ENCODE measurements at regions not wholly inside any gene's neighbourhood (a gene's known extent, or its start where the extent isn't known, plus 50 kb on each side); places are given as distances from the start of the nearest gene placed in this dataset.

DNA sequence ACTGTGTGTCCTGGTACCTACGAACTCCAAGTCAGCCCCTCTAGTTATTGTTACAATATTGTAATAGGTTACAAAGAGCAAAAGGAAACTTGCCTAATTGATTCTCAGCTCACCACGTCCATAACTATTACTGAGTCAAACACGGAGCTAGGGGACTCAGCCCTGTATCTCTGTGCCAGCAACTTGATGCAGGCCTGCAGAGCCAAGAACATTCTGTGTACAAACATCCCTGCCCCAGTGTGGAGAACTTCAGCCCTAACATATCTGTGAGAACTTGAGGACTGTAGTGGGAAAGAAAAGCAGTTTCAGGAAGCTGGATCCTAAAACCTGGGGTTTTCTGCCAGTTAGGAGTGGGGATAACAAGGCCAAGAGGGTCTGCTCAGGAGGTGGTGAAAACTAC, 114.9 kb upstream of the PRSS58 start:
- H3K4me3 ChIP-seq (replicated peaks in 1 of 4; ENCODE audit: control extremely low read depth in 1 of 4, insufficient read depth in 1 of 4, low read depth in 3 of 4, low read length in 4 of 4) = no peak overlapping the region
- no peak overlapping the region for H3K4me2 ChIP-seq (ENCODE audit: extremely low read depth, insufficient read depth, low read length)
- H3K4me1 ChIP-seq (ENCODE audit: control insufficient read depth, extremely low read depth, insufficient read depth, low read length) = peaks cover 5% of the 10 kb centered on the region
- H3K27ac ChIP-seq (ENCODE audit: insufficient read depth, low read length) = no peak overlapping the region
- DNase-seq (ENCODE audit: low read depth in 2 of 2) = no peak
- H3K79me2 ChIP-seq (ENCODE audit: control insufficient read depth, insufficient read depth, low read length) = no peaks in the 10 kb centered on the region
- no peak overlapping the region for H3K9ac ChIP-seq (ENCODE audit: insufficient read depth, low read length)
- no peaks in the 10 kb centered on the region for H3K36me3 ChIP-seq (ENCODE audit: control insufficient read depth, insufficient read depth, low read length)
- no peaks in the 10 kb centered on the region for H3K27me3 ChIP-seq (ENCODE audit: control insufficient read depth, insufficient read depth, low read length)
- no peaks in the 10 kb centered on the region for H4K20me1 ChIP-seq (ENCODE audit: control insufficient read depth, extremely low read depth, insufficient read depth, low read length)
- no peaks in the 10 kb centered on the region for H3K9me3 ChIP-seq (ENCODE audit: control insufficient read depth, insufficient read depth, low read depth, low read length)
- no peak overlapping the region for H2AFZ ChIP-seq (ENCODE audit: low read length)
- TF ChIP-seq EZH2 (IDR thresholded peaks at IDR 0.05; ENCODE audit: low read length, missing control alignments) (no peak), CTCF (conservative IDR thresholded peaks at IDR 0.05 in 1 of 2, IDR thresholded peaks at IDR 0.05 in 1 of 2; ENCODE audit: low read depth in 1 of 2, low read length in 2 of 2) (no peak)

GRCh38 chr7:142371586-142372377, 113.9 kb upstream of the PRSS58 start:
- Histone ChIP-seq H3K9ac (ENCODE audit: insufficient read depth, low read length) (no peak overlapping the region), H3K4me3 (replicated peaks in 1 of 4; ENCODE audit: control extremely low read depth in 1 of 4, insufficient read depth in 1 of 4, low read depth in 3 of 4, low read length in 4 of 4) (no peak overlapping the region), H3K4me2 (ENCODE audit: extremely low read depth, insufficient read depth, low read length) (no peak overlapping the region), H3K9me3 (ENCODE audit: control insufficient read depth, insufficient read depth, low read depth, low read length) (no peaks in the 10 kb centered on the region), H2AFZ (ENCODE audit: low read length) (no peak overlapping the region), H3K27me3 (ENCODE audit: control insufficient read depth, insufficient read depth, low read length) (no peaks in the 10 kb centered on the region), H3K27ac (ENCODE audit: insufficient read depth, low read length) (no peak overlapping the region), H3K4me1 (ENCODE audit: control insufficient read depth, extremely low read depth, insufficient read depth, low read length) (peaks cover 5% of the 10 kb centered on the region), H3K36me3 (ENCODE audit: control insufficient read depth, insufficient read depth, low read length) (no peaks in the 10 kb centered on the region), H3K79me2 (ENCODE audit: control insufficient read depth, insufficient read depth, low read length) (no peaks in the 10 kb centered on the region), H4K20me1 (ENCODE audit: control insufficient read depth, extremely low read depth, insufficient read depth, low read length) (no peaks in the 10 kb centered on the region)
- TF ChIP-seq EZH2 (IDR thresholded peaks at IDR 0.05; ENCODE audit: low read length, missing control alignments) (no peak), CTCF (conservative IDR thresholded peaks at IDR 0.05 in 1 of 2, IDR thresholded peaks at IDR 0.05 in 1 of 2; ENCODE audit: low read depth in 1 of 2, low read length in 2 of 2) (no peak)
- DNase-seq (ENCODE audit: low read depth in 2 of 2) = peak in 1 of 2 donors; percentile 21

DNA sequence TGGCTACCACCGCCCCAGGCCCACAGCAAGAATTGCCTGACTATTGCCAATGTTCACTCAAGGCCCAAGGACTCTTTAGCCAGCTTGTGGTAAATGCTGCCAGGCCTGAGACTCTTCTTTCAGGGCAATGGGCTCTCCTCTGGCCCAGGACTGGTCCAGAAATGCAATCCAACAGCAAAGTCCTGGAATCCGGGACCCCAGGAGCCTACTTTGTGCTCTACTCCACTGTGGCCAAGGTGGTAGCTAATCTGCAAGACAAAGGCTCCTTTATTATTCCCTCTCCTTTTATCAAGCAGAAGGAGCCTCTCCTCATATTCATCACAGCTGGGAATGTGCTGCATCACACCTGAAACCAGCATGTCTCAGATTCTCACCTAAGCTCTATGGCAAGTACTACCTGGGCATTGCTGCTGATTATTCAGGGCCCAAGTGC, 107.6 kb upstream of the PRSS58 start:
- TF ChIP-seq CTCF (conservative IDR thresholded peaks at IDR 0.05 in 1 of 2, IDR thresholded peaks at IDR 0.05 in 1 of 2; ENCODE audit: low read depth in 1 of 2, low read length in 2 of 2) (no peak), EZH2 (IDR thresholded peaks at IDR 0.05; ENCODE audit: low read length, missing control alignments) (no peak)
- H4K20me1 ChIP-seq (ENCODE audit: control insufficient read depth, extremely low read depth, insufficient read depth, low read length) = no peaks in the 10 kb centered on the region

More for the DNA sequence above, 107.6 kb upstream of the PRSS58 start:
- Histone ChIP-seq H3K36me3 (ENCODE audit: control insufficient read depth, insufficient read depth, low read length) (no peaks in the 10 kb centered on the region), H3K9ac (ENCODE audit: insufficient read depth, low read length) (no peak overlapping the region), H3K4me3 (replicated peaks in 1 of 4; ENCODE audit: control extremely low read depth in 1 of 4, insufficient read depth in 1 of 4, low read depth in 3 of 4, low read length in 4 of 4) (no peak overlapping the region), H3K4me1 (ENCODE audit: control insufficient read depth, extremely low read depth, insufficient read depth, low read length) (no peaks in the 10 kb centered on the region), H3K27me3 (ENCODE audit: control insufficient read depth, insufficient read depth, low read length) (no peaks in the 10 kb centered on the region), H3K79me2 (ENCODE audit: control insufficient read depth, insufficient read depth, low read length) (no peaks in the 10 kb centered on the region), H3K9me3 (ENCODE audit: control insufficient read depth, insufficient read depth, low read depth, low read length) (no peaks in the 10 kb centered on the region), H2AFZ (ENCODE audit: low read length) (no peak overlapping the region), H3K27ac (ENCODE audit: insufficient read depth, low read length) (no peak overlapping the region), H3K4me2 (ENCODE audit: extremely low read depth, insufficient read depth, low read length) (no peak overlapping the region)
- DNase-seq (ENCODE audit: low read depth in 2 of 2) = no peak
